ENCODE measurements at regions not wholly inside any gene's neighbourhood (a gene's known extent, or its start where the extent isn't known, plus 50 kb on each side); places are given as distances from the start of the nearest gene placed in this dataset.

DNA sequence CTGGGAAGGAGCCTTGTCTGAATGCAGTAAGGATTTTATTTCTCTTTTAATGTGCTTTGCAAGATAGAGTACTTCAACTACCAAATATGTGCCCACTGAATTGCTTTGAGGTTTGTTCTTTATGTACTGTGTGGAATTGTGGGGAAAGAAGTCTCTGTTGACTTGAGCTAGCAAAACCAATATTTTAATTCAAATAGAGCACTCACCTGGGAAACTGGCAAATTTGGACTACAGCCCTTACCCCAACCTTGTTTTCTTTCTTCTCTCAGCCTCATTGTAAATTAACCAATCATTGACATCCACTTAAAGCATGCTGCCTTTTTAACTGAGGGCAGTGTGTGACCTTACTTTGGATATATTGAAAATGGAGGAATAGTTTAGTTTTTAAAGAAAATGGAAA, 409.0 kb downstream of the SPATA31D1 start:
- TF ChIP-seq, protein P1, sequence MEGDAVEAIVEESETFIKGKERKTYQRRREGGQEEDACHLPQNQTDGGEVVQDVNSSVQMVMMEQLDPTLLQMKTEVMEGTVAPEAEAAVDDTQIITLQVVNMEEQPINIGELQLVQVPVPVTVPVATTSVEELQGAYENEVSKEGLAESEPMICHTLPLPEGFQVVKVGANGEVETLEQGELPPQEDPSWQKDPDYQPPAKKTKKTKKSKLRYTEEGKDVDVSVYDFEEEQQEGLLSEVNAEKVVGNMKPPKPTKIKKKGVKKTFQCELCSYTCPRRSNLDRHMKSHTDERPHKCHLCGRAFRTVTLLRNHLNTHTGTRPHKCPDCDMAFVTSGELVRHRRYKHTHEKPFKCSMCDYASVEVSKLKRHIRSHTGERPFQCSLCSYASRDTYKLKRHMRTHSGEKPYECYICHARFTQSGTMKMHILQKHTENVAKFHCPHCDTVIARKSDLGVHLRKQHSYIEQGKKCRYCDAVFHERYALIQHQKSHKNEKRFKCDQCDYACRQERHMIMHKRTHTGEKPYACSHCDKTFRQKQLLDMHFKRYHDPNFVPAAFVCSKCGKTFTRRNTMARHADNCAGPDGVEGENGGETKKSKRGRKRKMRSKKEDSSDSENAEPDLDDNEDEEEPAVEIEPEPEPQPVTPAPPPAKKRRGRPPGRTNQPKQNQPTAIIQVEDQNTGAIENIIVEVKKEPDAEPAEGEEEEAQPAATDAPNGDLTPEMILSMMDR (IDR thresholded peaks at IDR 0.05; ENCODE audit: poor library complexity, severe bottlenecking) = no peak
- TF ChIP-seq SMC3 (conservative IDR thresholded peaks at IDR 0.05; ENCODE audit: poor library complexity) (no peak), TAF1 (IDR thresholded peaks at IDR 0.05; ENCODE audit: low read depth) (no peak), EP300 (conservative IDR thresholded peaks at IDR 0.05; ENCODE audit: poor library complexity, severe bottlenecking) (no peak), EZH2 (IDR thresholded peaks at IDR 0.05; ENCODE audit: borderline replicate concordance, insufficient read depth, low read length, poor library complexity, severe bottlenecking) (no peak), POLR2AphosphoS5 (IDR thresholded peaks at IDR 0.05) (no peak), RAD21 (conservative IDR thresholded peaks at IDR 0.05) (no peak), MXI1 (conservative IDR thresholded peaks at IDR 0.05; ENCODE audit: poor library complexity, severe bottlenecking) (no peak)
- TF ChIP-seq, protein P2, sequence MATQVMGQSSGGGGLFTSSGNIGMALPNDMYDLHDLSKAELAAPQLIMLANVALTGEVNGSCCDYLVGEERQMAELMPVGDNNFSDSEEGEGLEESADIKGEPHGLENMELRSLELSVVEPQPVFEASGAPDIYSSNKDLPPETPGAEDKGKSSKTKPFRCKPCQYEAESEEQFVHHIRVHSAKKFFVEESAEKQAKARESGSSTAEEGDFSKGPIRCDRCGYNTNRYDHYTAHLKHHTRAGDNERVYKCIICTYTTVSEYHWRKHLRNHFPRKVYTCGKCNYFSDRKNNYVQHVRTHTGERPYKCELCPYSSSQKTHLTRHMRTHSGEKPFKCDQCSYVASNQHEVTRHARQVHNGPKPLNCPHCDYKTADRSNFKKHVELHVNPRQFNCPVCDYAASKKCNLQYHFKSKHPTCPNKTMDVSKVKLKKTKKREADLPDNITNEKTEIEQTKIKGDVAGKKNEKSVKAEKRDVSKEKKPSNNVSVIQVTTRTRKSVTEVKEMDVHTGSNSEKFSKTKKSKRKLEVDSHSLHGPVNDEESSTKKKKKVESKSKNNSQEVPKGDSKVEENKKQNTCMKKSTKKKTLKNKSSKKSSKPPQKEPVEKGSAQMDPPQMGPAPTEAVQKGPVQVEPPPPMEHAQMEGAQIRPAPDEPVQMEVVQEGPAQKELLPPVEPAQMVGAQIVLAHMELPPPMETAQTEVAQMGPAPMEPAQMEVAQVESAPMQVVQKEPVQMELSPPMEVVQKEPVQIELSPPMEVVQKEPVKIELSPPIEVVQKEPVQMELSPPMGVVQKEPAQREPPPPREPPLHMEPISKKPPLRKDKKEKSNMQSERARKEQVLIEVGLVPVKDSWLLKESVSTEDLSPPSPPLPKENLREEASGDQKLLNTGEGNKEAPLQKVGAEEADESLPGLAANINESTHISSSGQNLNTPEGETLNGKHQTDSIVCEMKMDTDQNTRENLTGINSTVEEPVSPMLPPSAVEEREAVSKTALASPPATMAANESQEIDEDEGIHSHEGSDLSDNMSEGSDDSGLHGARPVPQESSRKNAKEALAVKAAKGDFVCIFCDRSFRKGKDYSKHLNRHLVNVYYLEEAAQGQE (IDR thresholded peaks at IDR 0.05; ENCODE audit: borderline replicate concordance) = no peak
